Superior temporal gyrus (tissue), 1 donor: ENCODE measurements at regions not wholly inside any gene's neighbourhood (a gene's known extent, or its start where the extent isn't known, plus 50 kb on each side); places are given as distances from the start of the nearest gene placed in this dataset.

ENCODE experiments used
- DNase-seq: peaks from one replicate; pipeline ENCODE4 v3.0.0-alpha.2; 2016; ENCODE audit errors: extremely low spot score

GRCh38 chr4:52231526-52231925 lies 180.4 kb downstream of the SPATA18 start:
- no peak for DNase-seq

DNA sequence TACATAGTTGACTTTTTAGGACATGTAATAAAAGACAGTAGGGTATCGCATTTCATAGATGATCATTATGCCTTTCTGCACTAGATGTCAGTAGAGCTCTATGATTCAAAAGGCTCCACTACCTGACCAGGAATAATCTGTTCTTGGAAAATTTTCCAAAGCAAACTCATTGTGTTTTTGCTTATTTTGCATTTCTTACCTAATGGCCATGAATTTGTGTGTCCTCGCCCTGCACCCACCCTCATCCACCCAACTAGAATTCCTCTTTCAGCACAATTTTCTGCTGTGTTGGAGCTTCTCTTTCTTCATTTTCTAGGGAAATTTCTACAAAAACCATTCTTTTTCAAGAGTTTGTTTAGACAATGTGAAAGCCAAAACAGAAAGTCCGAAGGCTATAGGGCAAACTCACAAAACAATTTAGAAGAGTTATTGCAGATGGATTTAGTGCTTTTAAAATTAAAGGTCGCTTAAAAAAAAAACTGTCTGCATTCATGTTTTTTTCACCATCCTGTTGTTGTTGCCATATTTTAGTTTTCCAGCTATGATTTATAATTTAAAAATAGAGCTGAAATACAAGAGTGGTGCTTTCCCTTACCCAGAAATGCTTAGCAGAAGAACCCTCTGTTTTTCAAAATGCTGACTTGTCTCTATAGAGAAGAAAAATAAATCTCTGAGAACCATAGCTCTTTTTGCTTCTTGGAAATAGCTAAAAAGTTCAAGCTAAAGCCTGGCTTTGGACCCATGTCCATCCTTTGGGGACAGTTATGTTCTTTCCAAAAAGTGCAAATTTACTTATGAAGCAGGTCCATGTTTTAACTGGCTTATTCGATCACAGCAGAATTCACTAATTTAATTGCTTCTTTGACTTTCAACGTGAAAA lies 183.7 kb downstream of the SPATA18 start:
- DNase-seq: peak; percentile 76

GRCh38 chr4:52235552-52236201 lies 184.6 kb downstream of the SPATA18 start:
- no peak for DNase-seq

DNA sequence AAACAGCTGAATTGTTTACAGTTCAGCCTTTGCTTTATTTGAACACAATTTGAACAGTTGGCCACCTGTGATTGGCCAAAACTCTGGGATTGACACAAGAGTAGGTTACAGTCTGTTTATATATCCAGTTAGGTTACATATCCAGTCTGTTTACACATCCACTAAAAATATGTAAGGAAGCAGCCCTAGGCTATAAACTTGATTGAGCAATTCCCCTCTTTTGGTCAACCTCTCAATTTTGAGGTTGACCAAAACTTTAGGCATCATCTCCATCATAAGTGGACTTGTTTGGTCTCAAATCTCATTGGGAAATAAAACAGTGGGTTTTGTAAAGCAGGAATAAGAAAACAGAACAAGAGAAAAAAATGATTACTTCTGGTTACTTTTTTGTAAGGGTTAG lies 190.8 kb downstream of the SPATA18 start:
- DNase-seq: no peak

GRCh38 chr4:52243367-52243766 lies 192.3 kb downstream of the SPATA18 start:
- no peak for DNase-seq

GRCh38 chr4:52244103-52244775 lies 193.1 kb downstream of the SPATA18 start:
- no peak for DNase-seq

GRCh38 chr4:52244848-52245247 lies 193.7 kb downstream of the SPATA18 start:
- DNase-seq: no peak

- no peak for DNase-seq
These were observed 195.7 kb downstream of the SPATA18 start for GRCh38 chr4:52246827-52247226.

- no peak for DNase-seq
These were observed 196.8 kb downstream of the SPATA18 start for GRCh38 chr4:52247941-52248340.

DNA sequence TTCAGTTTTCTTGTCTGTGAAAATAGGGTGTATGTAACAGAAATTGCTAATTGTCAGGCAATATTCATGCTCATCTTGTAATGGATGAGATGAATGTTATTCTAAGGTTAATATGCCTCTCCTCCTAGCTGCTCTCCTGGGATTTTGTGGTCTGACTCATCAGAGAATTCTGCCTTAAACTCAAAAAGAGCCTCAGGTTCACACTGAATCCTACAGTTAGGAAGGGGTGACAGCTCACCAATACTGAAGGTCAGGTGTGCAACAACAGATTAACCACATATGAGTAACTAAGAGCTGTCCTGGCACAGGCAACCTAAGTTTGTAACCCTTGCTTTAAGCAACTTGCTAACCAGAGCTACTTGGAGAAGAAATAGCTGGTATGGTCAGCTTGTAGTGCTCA lies 197.7 kb downstream of the SPATA18 start:
- no peak for DNase-seq

- DNase-seq: no peak
These were observed 198.5 kb downstream of the SPATA18 start for GRCh38 chr4:52249581-52249980.

DNA sequence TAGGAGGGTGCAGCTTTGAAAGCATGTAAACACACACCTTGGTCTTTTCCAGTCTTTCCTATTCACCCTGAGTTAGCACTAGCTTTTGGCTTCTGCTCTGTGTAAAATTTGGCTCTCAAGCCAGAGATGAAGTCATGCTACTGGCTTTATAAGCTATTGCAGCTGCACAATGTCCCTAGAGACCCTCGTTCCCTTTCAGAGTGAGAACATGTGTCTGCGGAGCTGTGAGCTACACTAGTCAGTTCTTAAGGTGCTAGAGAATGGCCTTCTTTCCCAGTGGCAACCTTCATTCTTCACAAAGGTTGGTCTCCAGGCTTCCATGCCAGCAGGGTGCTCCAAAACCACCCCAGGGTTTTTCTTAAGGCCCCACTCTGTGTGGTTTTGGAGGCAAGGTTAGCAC lies 199.1 kb downstream of the SPATA18 start:
- DNase-seq: no peak

DNA sequence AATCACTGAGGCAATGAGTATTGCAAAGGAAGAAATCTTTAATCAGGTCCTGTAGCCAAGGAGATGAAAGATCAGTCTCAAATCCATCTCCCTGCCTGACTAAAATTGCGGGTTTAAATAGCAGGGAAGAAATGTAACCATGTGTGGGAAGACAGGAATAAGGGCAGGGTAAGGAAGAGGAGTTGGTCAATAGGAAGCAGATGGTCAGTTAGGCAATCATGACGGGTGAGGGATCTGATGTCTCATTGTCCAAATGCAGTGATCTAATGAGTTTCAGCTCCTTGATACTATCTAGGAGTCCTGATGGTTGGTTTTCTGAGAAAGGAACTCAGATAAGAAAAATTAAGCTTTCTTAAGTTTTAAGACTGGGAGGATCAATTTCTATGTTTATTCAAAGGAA lies 200.8 kb downstream of the SPATA18 start:
- no peak for DNase-seq

GRCh38 chr4:52253025-52253424 lies 201.9 kb downstream of the SPATA18 start:
- DNase-seq: no peak

DNA sequence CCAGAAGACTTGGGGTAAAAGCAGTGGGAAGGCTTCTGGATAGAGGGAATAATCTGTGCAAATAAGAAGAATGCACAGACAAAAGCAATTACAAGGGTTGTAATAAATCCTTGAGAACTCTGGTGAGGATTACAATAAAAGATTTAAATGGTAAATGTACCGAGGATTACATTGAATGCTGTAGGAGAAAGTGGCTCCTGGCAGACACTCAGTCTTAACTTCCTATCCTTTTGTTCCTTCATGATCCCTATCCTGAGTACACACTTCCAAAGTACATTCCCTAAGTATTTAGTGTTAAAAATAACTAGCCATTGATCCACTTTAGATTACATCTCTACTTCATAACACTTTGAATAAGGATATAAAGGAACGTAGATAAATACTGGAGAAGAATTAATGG lies 205.4 kb downstream of the SPATA18 start:
- no peak for DNase-seq

DNA sequence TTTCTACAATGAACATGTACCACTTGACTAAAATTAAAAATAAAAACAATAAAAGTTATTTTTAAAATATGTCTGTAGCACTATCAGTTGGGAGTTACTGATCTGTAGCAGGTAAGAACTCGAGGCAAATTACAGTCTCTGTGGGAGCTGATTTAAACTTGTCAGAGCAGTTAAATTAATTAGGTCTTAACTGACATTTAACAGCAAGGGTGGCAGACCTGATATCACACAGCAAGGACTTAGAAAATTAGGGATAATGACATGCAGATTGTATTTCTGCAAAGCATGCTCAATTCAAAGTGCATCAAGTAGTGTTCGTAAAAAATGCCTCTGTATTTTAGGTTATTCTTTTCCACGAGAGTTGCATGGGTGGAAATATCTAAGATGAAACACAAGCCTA lies 208.9 kb downstream of the SPATA18 start:
- no peak for DNase-seq

GRCh38 chr4:52260514-52261210 lies 209.6 kb downstream of the SPATA18 start:
- no peak for DNase-seq

GRCh38 chr4:52263607-52264006 lies 212.5 kb downstream of the SPATA18 start:
- no peak for DNase-seq

DNA sequence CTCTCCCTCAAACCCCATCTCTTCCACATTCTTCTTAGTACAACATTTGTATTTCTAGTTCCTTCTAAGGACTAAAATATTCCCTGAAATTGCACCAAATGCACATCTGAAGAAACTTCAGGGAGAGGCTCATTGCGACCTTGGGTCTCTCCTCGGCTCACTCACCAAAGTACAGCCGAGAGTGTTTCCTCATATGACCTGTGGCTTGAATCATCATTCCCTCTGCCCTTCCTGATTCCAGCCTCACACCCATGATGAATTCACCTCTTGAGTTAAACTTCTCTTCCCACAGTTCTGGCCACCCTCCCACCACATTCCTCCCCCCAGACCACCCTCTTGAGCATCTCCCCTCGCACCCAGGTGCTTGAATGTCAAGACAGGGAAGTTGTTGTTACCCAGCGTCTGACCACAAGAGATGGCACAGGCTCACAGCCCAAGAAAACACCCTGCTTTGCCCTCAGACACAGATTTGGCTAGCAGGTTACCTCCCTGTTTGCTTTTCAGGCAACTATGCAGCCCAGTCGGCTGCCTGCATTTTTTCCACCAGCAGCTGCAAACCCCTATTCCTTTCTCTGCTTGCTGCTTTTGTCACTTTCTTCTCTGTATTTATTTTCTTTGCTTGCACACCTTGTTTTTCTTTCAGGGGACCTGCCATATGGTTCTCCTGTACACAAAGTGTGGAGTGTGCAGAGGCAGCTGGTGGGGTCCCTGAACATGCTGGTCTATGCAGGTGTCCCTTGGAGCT lies 214.8 kb downstream of the SPATA18 start:
- DNase-seq: no peak

DNA sequence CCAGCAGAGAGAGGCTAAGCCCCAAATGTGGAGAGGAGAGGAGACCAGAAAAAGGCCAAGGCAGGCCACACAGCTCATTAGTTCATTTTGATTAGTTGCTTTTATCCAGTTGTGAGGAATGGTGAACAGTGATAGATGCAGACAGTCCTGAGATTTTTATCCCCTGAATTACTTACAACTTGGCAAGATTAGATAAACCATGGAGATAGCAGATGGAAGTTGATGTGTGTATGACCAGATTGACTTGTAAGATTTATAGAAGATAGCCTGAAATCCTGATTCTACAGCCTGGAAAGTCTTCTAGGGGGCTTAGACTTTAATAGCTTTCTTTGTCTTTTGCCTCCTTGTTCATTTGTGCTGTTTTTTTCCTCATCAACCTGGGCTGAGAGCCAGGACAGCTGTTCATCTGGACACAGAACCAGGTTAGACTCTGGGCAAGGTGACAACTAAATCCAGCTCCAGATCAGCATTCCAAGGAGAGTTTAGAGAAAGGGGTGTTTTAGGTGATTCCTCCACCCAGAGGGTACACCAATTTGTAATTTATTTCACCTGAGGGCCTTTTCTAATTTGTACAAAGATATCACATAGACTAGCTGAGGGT lies 215.5 kb downstream of the SPATA18 start:
- no peak for DNase-seq

GRCh38 chr4:52269761-52270160 lies 218.7 kb downstream of the SPATA18 start:
- no peak for DNase-seq
